ENCODE measurements at regions not wholly inside any gene's neighbourhood (a gene's known extent, or its start where the extent isn't known, plus 50 kb on each side); places are given as distances from the start of the nearest gene placed in this dataset.
"Not testable (repeated sequence)": the region's sequence is repeated elsewhere in the genome, so short reads cannot be mapped to it uniquely, and the experiment has no call there.

- no peak for DNase-seq (ENCODE audit: insufficient read length, low spot score)
- FAIRE-seq: no peak
Observed at GRCh38 chr12:30166006-30166795, 382.5 kb upstream of the TMTC1 start.

- FAIRE-seq (no peak), DNase-seq (ENCODE audit: insufficient read length, low spot score) (no peak)
Observed at GRCh38 chr12:30164382-30165318, 380.9 kb upstream of the TMTC1 start.

GRCh38 chr12:30156833-30157232, 373.1 kb upstream of the TMTC1 start:
- not testable (repeated sequence) for DNase-seq (ENCODE audit: insufficient read length, low spot score); FAIRE-seq

GRCh38 chr12:30155001-30155730, 371.4 kb upstream of the TMTC1 start:
- FAIRE-seq: no peak
- DNase-seq (ENCODE audit: insufficient read length, low spot score): no peak

GRCh38 chr12:30153981-30154380, 370.2 kb upstream of the TMTC1 start:
- no peak for DNase-seq (ENCODE audit: insufficient read length, low spot score)
- no peak for FAIRE-seq

GRCh38 chr12:30152705-30153104, 369.0 kb upstream of the TMTC1 start:
- no peak for FAIRE-seq

GRCh38 chr12:30151831-30152230, 368.1 kb upstream of the TMTC1 start:
- DNase-seq (ENCODE audit: insufficient read length, low spot score) (no peak), FAIRE-seq (no peak)

More at GRCh38 chr12:30152705-30153104, 369.0 kb upstream of the TMTC1 start:
- no peak for DNase-seq (ENCODE audit: insufficient read length, low spot score)

GRCh38 chr12:30146561-30146960, 362.8 kb upstream of the TMTC1 start:
- DNase-seq (ENCODE audit: insufficient read length, low spot score) (no peak), FAIRE-seq (no peak)

- DNase-seq (ENCODE audit: insufficient read length, low spot score) (no peak), FAIRE-seq (no peak)
Observed at GRCh38 chr12:30145684-30146032, 361.9 kb upstream of the TMTC1 start.

- no peak for FAIRE-seq
- no peak for DNase-seq (ENCODE audit: insufficient read length, low spot score)
Observed at GRCh38 chr12:30144777-30145683, 361.3 kb upstream of the TMTC1 start.

- no peak for DNase-seq (ENCODE audit: insufficient read length, low spot score)
- no peak for FAIRE-seq
Observed at GRCh38 chr12:30142301-30142700, 358.6 kb upstream of the TMTC1 start.

- DNase-seq (ENCODE audit: insufficient read length, low spot score) (no peak), FAIRE-seq (no peak)
Observed at GRCh38 chr12:30138483-30138882, 354.7 kb upstream of the TMTC1 start.

- no peak for FAIRE-seq
Observed at GRCh38 chr12:30136696-30137095, 353.0 kb upstream of the TMTC1 start.

GRCh38 chr12:30135776-30136175, 352.0 kb upstream of the TMTC1 start:
- no peak for DNase-seq (ENCODE audit: insufficient read length, low spot score)
- no peak for FAIRE-seq

More at GRCh38 chr12:30136696-30137095, 353.0 kb upstream of the TMTC1 start:
- DNase-seq (ENCODE audit: insufficient read length, low spot score): no peak

GRCh38 chr12:30134229-30134628, 350.5 kb upstream of the TMTC1 start:
- no peak for FAIRE-seq
- no peak for DNase-seq (ENCODE audit: insufficient read length, low spot score)

GRCh38 chr12:30126944-30127343, 343.2 kb upstream of the TMTC1 start:
- FAIRE-seq: no peak
- DNase-seq (ENCODE audit: insufficient read length, low spot score): no peak

- FAIRE-seq (no peak), DNase-seq (ENCODE audit: insufficient read length, low spot score) (no peak)
Observed at GRCh38 chr12:30120522-30120921, 336.8 kb upstream of the TMTC1 start.

- DNase-seq (ENCODE audit: insufficient read length, low spot score) (no peak), FAIRE-seq (no peak)
Observed at GRCh38 chr12:30117483-30117882, 333.7 kb upstream of the TMTC1 start.

GRCh38 chr12:30111719-30112118, 328.0 kb upstream of the TMTC1 start:
- no peak for DNase-seq (ENCODE audit: insufficient read length, low spot score)
- no peak for FAIRE-seq

- no peak for FAIRE-seq
- DNase-seq (ENCODE audit: insufficient read length, low spot score): no peak
Observed at GRCh38 chr12:30110958-30111586, 327.3 kb upstream of the TMTC1 start.

Measured in GM19239 (cell line).